Esophagus muscularis mucosa (tissue), 4 donors: ENCODE measurements at regions not wholly inside any gene's neighbourhood (a gene's known extent, or its start where the extent isn't known, plus 50 kb on each side); places are given as distances from the start of the nearest gene placed in this dataset.
"Not testable (repeated sequence)": the region's sequence is repeated elsewhere in the genome, so short reads cannot be mapped to it uniquely, and the experiment has no call there.

Experiments
- DNase-seq: peaks from one replicate; pipeline ENCODE4 v3.0.0-alpha.2; 2017; ENCODE audit errors: extremely low spot score
- H3K27ac ChIP-seq, 4 donors: fragments of 200-600 bp; sonication (generic); replicated peaks in 1 of 4; 1 replicate in 3 of 4; 2 replicates in 1 of 4; pipeline ENCODE4 v1.5.1; 2016 to 2019; ENCODE audit warnings: mild to moderate bottlenecking in 1 of 4
- H3K27me3 ChIP-seq, 4 donors: fragments of 200-600 bp; sonication (generic); one replicate each; pipeline versions ENCODE4 v1.5.1 to v1.6.0; 2016 to 2019
- H3K36me3 ChIP-seq, 4 donors: fragments of 200-600 bp; sonication (generic); one replicate each; pipeline ENCODE4 v1.5.1; 2016 to 2019
- H3K4me1 ChIP-seq, 4 donors: fragments of 200-600 bp; sonication (generic); one replicate each; pipeline ENCODE4 v1.5.1; 2016 to 2019
- H3K4me3 ChIP-seq, 4 donors: fragments of 200-600 bp; sonication (generic); 1 replicate in 2 of 4; 2 replicates in 2 of 4; pipeline ENCODE4 v1.5.1; 2016 to 2019; ENCODE audit warnings: mild to moderate bottlenecking in 4 of 4, moderate library complexity in 1 of 4
- H3K9me3 ChIP-seq, 4 donors: fragments of 200-600 bp; sonication (generic); 1 replicate in 3 of 4; 2 replicates in 1 of 4; pipeline ENCODE4 v1.5.1; 2016 to 2019
- CTCF ChIP-seq, 3 experiments: fragments of 200-600 bp in 2 of 3; fragments of 450-650 bp in 1 of 3; sonication (generic) in 2 of 3; IDR thresholded peaks; one replicate each; pipeline ENCODE4 v1.5.1; 2017 to 2019; ENCODE audit warnings: antibody characterized with exemption in 3 of 3, mild to moderate bottlenecking in 2 of 3, moderate library complexity in 1 of 3
- EP300 ChIP-seq: sonication (generic); formaldehyde crosslinking; IDR thresholded peaks from one replicate; pipeline ENCODE4 v1.6.1; 2017; ENCODE audit warnings: antibody characterized with exemption
- POLR2A ChIP-seq: fragments of 450-650 bp; IDR thresholded peaks from one replicate; pipeline ENCODE4 v1.6.1; 2017; ENCODE audit warnings: antibody characterized with exemption, moderate library complexity, mild to moderate bottlenecking, low read depth
- POLR2AphosphoS5 ChIP-seq, 2 donors: sonication (generic); formaldehyde crosslinking; IDR thresholded peaks; one replicate each; pipeline ENCODE4 v1.6.1; 2017; ENCODE audit warnings: antibody characterized with exemption in 2 of 2
- WGBS: methylation state at CpG from one replicate; pipeline ENCODE4 v1.1.5; 2018; 5-methylcytosine and 5-hydroxymethylcytosine counted together
- intact Hi-C: fragments of 100-400 bp; cut with DNase I; formaldehyde crosslinking; loops from one replicate; pipeline ENCODE4 v1.15.1; 2023

DNA sequence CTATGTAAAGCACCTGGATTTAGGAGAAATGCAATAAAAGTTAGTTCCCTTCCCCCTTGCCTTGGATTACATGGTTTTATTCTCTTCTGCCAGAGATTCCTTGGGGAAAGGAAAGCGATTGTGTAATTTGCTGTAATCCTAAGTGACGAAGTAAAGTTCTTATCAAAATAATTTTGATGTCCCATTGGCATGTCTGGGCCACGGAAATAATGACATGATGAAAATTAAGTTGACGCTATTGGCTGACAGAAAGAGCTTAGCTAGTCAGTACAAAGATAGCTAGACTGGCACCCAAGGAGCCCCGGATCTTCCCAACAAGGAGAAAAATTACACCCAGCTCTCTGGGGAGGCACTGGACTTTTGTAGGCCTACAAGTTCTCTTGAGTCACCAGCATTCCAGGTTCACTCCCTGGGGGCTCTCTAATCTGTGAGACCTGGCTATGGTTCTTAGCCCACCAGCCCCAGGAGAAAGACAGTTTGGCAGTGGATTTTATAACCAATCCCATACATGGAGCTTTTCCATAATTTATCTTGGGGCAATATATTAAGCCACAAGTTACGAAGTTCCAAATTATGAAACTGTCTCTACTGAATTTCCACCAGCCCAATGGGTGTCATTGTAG is 59.9 kb downstream of the FOXA2 start:
- Histone ChIP-seq H3K4me1 (no peaks in the 10 kb centered on the region), H3K4me3 (no peak overlapping the region), H3K27me3 (peaks cover 0 to 15% (median 0%) of the 10 kb centered on the region in 4 donors), H3K27ac (no peak overlapping the region), H3K9me3 (no peaks in the 10 kb centered on the region), H3K36me3 (no peaks in the 10 kb centered on the region)
- DNase-seq = peak; percentile 82
- intact Hi-C loops = no loop called here
- TF ChIP-seq POLR2AphosphoS5 (IDR thresholded peaks at IDR 0.05) (no peak), CTCF (IDR thresholded peaks at IDR 0.05) (no peak), POLR2A (no peak), EP300 (no peak)
- WGBS = 69% methylated on average over 6 of the region's 6 CpGs

DNA sequence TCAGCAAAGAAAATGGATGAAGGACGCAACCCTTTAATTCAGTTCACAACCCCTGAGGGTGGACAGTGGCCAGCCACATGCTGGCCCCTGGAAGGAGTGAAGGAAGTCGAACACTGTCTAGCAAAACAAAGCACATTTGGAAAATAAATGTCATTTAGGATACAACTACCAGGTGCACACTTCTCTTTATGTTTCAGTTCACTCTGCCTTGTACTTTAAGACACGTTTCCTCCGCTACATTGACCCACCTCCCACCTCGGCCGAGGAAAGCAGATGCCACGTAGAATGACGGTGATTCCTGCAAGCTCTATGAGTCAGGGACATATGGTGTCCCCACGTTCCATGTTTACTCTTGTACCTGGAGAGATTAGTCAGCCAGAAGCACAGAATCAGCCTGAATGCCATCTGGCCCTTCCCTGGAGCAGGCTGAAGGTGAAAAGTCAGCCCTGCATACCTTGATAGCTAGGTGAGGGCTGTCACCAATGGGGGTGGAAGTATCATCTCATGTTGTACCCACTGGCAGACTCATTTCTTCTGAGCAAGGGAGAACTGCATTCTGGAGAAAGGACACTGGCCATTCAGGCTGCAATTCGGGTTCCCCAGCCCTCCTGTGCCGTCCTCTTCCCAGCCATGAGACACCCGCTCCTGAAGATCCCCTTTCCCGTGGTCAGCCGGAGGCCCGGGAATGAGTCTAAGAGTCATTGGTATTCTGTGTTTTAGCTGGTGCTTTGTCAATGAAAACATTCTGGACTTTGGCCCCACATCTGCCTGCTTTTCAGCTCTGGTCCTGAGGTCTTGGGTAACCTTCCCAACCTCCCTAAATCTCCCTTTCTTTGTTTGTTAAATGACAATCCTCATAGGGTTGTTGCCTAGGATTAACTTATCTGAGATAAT is 60.6 kb downstream of the FOXA2 start:
- H3K36me3 ChIP-seq = no peaks in the 10 kb centered on the region
- WGBS = 76% methylated on average over 15 of the region's 15 CpGs

DNA sequence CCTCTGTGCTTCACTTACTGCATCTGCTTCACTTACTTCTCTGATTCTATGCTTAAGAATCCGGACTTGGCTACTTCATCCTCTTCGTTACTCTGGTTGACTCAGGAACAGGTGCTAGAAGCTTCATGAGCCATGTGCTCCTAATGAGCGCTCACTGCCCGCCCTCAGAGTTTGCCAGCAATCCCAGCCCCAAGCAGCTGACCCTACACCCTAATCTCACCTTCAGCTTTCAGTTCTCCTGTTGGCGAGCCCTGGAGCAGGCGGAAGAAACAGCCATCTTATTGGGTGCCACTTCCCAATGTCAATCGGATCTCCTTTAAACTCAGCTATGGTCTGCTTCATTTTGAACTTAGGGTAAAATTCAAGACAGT is 61.3 kb downstream of the FOXA2 start:
- Histone ChIP-seq H3K27me3 (peaks cover 0 to 25% (median 0%) of the 10 kb centered on the region in 4 donors), H3K4me1 (no peaks in the 10 kb centered on the region), H3K4me3 (no peak overlapping the region), H3K36me3 (no peaks in the 10 kb centered on the region), H3K9me3 (no peaks in the 10 kb centered on the region), H3K27ac (no peak overlapping the region)
- peak; percentile 21 for DNase-seq
- TF ChIP-seq POLR2A (no peak), EP300 (no peak), POLR2AphosphoS5 (IDR thresholded peaks at IDR 0.05) (no peak), CTCF (IDR thresholded peaks at IDR 0.05) (no peak)
- intact Hi-C loops = no loop called here
- 89% methylated on average over 7 of the region's 7 CpGs for WGBS

More for the DNA sequence above, 60.6 kb downstream of the FOXA2 start:
- no peak for TF ChIP-seq POLR2A
- H3K4me3 ChIP-seq = no peak overlapping the region
- peaks cover 0 to 20% (median 0%) of the 10 kb centered on the region in 4 donors for H3K27me3 ChIP-seq
- DNase-seq = peak; percentile 88
- no peak overlapping the region for H3K27ac ChIP-seq
- H3K9me3 ChIP-seq = no peaks in the 10 kb centered on the region
- intact Hi-C loops = no loop called here
- no peaks in the 10 kb centered on the region for H3K4me1 ChIP-seq

DNA sequence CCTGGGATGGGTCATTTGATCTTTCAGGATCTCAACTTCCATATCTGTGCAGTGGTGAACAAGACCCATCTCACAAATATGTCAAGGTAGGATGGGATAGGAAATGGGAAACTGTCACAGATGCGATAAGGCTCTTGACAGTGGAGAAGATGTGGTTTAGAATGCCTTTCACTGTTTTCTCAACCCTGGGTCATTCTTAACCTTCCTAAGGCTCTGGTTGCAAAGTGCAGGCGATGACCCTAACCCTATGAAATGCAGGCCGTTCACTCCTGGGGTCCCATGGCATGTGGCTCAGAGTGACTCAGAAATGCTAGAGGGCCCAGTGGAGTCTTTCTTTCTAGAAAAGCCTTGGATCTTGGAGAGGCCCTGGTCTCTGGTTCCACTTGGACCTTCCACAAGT is 61.7 kb downstream of the FOXA2 start:
- 100% methylated on average over 2 of the region's 3 CpGs for WGBS

DNA sequence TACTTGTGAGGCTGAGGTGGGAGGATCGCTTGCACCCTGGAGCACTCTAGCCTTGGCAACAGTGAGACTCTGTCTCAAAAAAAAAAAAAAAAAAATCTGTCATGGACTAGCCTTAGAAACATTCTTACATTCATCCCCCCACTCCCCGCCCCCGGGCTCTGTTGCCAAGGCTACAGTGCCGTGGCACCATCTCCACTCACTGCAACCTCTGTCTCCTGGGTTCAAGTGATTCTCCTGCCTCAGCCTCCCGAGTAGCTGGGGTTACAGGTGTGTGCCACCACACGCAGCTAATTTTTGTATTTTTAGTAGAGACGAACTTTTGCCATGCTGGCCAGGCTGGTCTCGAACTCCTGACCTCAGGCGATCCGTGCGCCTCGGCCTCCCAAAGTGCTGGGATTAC is 62.4 kb downstream of the FOXA2 start:
- DNase-seq, H3K36me3 ChIP-seq, H3K27ac ChIP-seq, H3K9me3 ChIP-seq, H3K4me3 ChIP-seq, intact Hi-C loops, H3K4me1 ChIP-seq: not testable (repeated sequence)
- H3K27me3 ChIP-seq = peaks cover 0 to 29% (median 0%) of the 10 kb centered on the region in 4 donors
- WGBS = 91% methylated on average over 12 of the region's 12 CpGs

More for the DNA sequence above, 61.7 kb downstream of the FOXA2 start:
- Histone ChIP-seq H3K4me3 (no peak overlapping the region), H3K36me3 (no peaks in the 10 kb centered on the region), H3K27me3 (peaks cover 0 to 29% (median 0%) of the 10 kb centered on the region in 4 donors), H3K27ac (no peak overlapping the region), H3K4me1 (no peaks in the 10 kb centered on the region), H3K9me3 (no peaks in the 10 kb centered on the region)
- TF ChIP-seq EP300 (no peak), CTCF (IDR thresholded peaks at IDR 0.05) (no peak), POLR2A (no peak), POLR2AphosphoS5 (IDR thresholded peaks at IDR 0.05) (no peak)
- intact Hi-C loops = no loop called here
- DNase-seq = peak; percentile 74
